ENCODE measurements at regions not wholly inside any gene's neighbourhood (a gene's known extent, or its start where the extent isn't known, plus 50 kb on each side); places are given as distances from the start of the nearest gene placed in this dataset.
A peak's percentile ranks its signal among the peaks of the same experiment; 100 is the strongest.

DNA sequence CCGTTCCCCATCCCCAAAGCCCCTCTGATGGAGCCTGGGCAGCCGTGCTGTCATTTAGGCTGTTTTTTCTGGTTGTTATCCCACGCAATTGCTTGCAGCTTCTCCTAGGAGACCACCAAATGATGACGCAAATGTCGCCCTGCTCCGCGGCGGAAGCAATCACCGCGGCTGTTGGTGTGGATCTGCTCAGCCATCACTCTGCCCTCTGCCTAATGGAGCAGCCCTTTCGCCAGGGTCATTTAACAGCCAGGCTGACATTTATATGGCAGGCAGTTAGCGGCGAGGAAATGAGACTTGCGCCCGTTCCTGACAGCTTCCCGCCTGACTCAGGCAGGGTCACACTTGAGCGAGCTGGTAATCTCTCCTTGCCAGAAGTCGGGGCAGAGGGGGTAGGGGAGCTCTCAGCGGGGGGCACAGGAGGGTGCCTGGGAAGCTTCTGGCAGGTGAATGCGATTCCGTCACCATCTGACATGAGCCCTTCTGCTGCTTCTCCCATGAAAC, 97.9 kb upstream of the RTL6 start:
- BruUV-seq (replicated peaks): no TSS peak

GRCh38 chr22:44594951-44595350, 96.9 kb upstream of the RTL6 start:
- H3K9me1 ChIP-seq (replicated peaks; ENCODE audit: control insufficient read depth, extremely low read depth, insufficient read depth, low read length): no peaks in the 10 kb centered on the region
- dilution Hi-C loops (cut with MboI; ENCODE audit: extremely low pct_ligation_motif_present, low sequenced_read_pairs): no loop called here

More for the DNA sequence above, 97.9 kb upstream of the RTL6 start:
- Histone ChIP-seq H2AFZ (ENCODE audit: low read depth, low read length) (no peak overlapping the region), H3K36me3 (ENCODE audit: control insufficient read depth in 2 of 2, extremely low read depth in 1 of 2, insufficient read depth in 2 of 2, low read length in 2 of 2) (no peaks in the 10 kb centered on the region), H3K27me3 (ENCODE audit: control insufficient read depth in 2 of 2, insufficient read depth in 2 of 2, low read length in 2 of 2) (peaks cover 0 to 3% of the 10 kb centered on the region in 2 experiments), H4K20me1 (replicated peaks; ENCODE audit: control insufficient read depth, extremely low read depth, insufficient read depth, low read length) (no peaks in the 10 kb centered on the region), H3K4me2 (ENCODE audit: insufficient read depth, low read length) (no peak overlapping the region), H3K9ac (replicated peaks; ENCODE audit: extremely low read depth, insufficient read depth, low read length) (no peak overlapping the region), H3K9me1 (replicated peaks; ENCODE audit: control insufficient read depth, extremely low read depth, insufficient read depth, low read length) (no peaks in the 10 kb centered on the region), H3K4me3 (replicated peaks in 1 of 3; ENCODE audit: insufficient read depth in 1 of 3, low read depth in 1 of 3, low read length in 3 of 3) (no peak overlapping the region), H3K9me3 (replicated peaks; ENCODE audit: control insufficient read depth, insufficient read depth, low read length) (no peaks in the 10 kb centered on the region), H3K27ac (ENCODE audit: insufficient read depth, low read depth, low read length) (no peak overlapping the region), H3K79me2 (ENCODE audit: control insufficient read depth, insufficient read depth, low read length) (no peaks in the 10 kb centered on the region), H3K4me1 (ENCODE audit: control insufficient read depth, extremely low read depth, insufficient read depth, low read length) (no peaks in the 10 kb centered on the region)
- TF ChIP-seq MYC (IDR thresholded peaks at IDR 0.05; ENCODE audit: low read depth, low read length): no peak
- no peak for TF ChIP-seq POLR2A (IDR thresholded peaks at IDR 0.05; ENCODE audit: low read depth, low read length)
- TF ChIP-seq, protein P1, sequence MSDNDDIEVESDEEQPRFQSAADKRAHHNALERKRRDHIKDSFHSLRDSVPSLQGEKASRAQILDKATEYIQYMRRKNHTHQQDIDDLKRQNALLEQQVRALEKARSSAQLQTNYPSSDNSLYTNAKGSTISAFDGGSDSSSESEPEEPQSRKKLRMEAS (IDR thresholded peaks at IDR 0.05; ENCODE audit: insufficient read depth, insufficient read length): no peak
- DNase-seq (ENCODE audit: low read depth, low spot score) (peak; percentile 21), FAIRE-seq (no peak)
- POLR2A ChIA-PET: no interaction called here
- CTCF ChIA-PET: no interaction called here
- dilution Hi-C loops (cut with MboI; ENCODE audit: extremely low pct_ligation_motif_present, low sequenced_read_pairs): no loop called here
- intact Hi-C loops (cut with micrococcal nuclease): loop anchor here (1.0 kb wide), 1 partner anchor 110 kb away; no protein-coding TSS in a partner anchor

More at GRCh38 chr22:44594951-44595350, 96.9 kb upstream of the RTL6 start:
- Histone ChIP-seq H3K36me3 (ENCODE audit: control insufficient read depth in 2 of 2, extremely low read depth in 1 of 2, insufficient read depth in 2 of 2, low read length in 2 of 2) (no peaks in the 10 kb centered on the region), H2AFZ (ENCODE audit: low read depth, low read length) (no peak overlapping the region), H3K27ac (ENCODE audit: insufficient read depth, low read depth, low read length) (no peak overlapping the region), H3K4me1 (ENCODE audit: control insufficient read depth, extremely low read depth, insufficient read depth, low read length) (no peaks in the 10 kb centered on the region), H3K4me3 (replicated peaks in 1 of 3; ENCODE audit: insufficient read depth in 1 of 3, low read depth in 1 of 3, low read length in 3 of 3) (no peak overlapping the region), H3K9ac (replicated peaks; ENCODE audit: extremely low read depth, insufficient read depth, low read length) (no peak overlapping the region), H3K4me2 (ENCODE audit: insufficient read depth, low read length) (no peak overlapping the region), H3K79me2 (ENCODE audit: control insufficient read depth, insufficient read depth, low read length) (no peaks in the 10 kb centered on the region), H4K20me1 (replicated peaks; ENCODE audit: control insufficient read depth, extremely low read depth, insufficient read depth, low read length) (no peaks in the 10 kb centered on the region), H3K9me3 (replicated peaks; ENCODE audit: control insufficient read depth, insufficient read depth, low read length) (no peaks in the 10 kb centered on the region), H3K27me3 (ENCODE audit: control insufficient read depth in 2 of 2, insufficient read depth in 2 of 2, low read length in 2 of 2) (peaks cover 0 to 3% of the 10 kb centered on the region in 2 experiments)
- ChIA-PET CTCF (no interaction called here), POLR2A (no interaction called here)
- FAIRE-seq: no peak
- intact Hi-C loops (cut with micrococcal nuclease): loop anchor here (1.0 kb wide), 1 partner anchor 109 kb away; no protein-coding TSS in a partner anchor
- no TSS peak for BruUV-seq (replicated peaks)
- DNase-seq (ENCODE audit: low read depth, low spot score): no peak
- TF ChIP-seq GATA2 (IDR thresholded peaks at IDR 0.05; ENCODE audit: insufficient read depth, insufficient read length, low read depth, low read length) (no peak), POLR2AphosphoS5 (IDR thresholded peaks at IDR 0.05; ENCODE audit: insufficient read depth, low read depth, low read length) (no peak), FOS (IDR thresholded peaks at IDR 0.05; ENCODE audit: borderline replicate concordance, insufficient read depth, low read length) (no peak)

Data from endothelial cell of umbilical vein (primary cell).